RWPE1 (cell line): ENCODE measurements at regions not wholly inside any gene's neighbourhood (a gene's known extent, or its start where the extent isn't known, plus 50 kb on each side); places are given as distances from the start of the nearest gene placed in this dataset.

Experiments
- CTCF ChIA-PET: fragments of 350-600 bp; sonication (Branson Sonifier 250); formaldehyde crosslinking; extraction: SDS; loops from one replicate; lab custom pipeline; 2021; lab: Yijun Ruan, JAX
- POLR2A ChIA-PET: fragments of 400-600 bp; formaldehyde crosslinking; extraction: SDS; loops from one replicate; lab custom pipeline; 2020; ENCODE audit warnings: antibody characterized with exemption; ENCODE audit not compliant: low non-redundant PET; lab: Yijun Ruan, JAX
- DNase-seq: peaks from one replicate; pipeline ENCODE4 v3.0.0; 2012; ENCODE audit warnings: low spot score
- H3K27ac ChIP-seq: fragments of 450-650 bp; 2 replicates; pipeline ENCODE4 v1.5.1; 2017
- CTCF ChIP-seq: fragments of 450-650 bp; conservative IDR thresholded peaks from 2 replicates; pipeline ENCODE4 v1.5.1; 2017; ENCODE audit warnings: low read depth, mild to moderate bottlenecking

GRCh38 chrX:144253356-144253755, 369.5 kb downstream of the UBE2NL start:
- no peak overlapping the region for H3K27ac ChIP-seq
- POLR2A ChIA-PET: no interaction called here
- DNase-seq: no peak
- TF ChIP-seq CTCF: no peak
- CTCF ChIA-PET: no interaction called here

GRCh38 chrX:144259054-144259453, 375.2 kb downstream of the UBE2NL start:
- no peak overlapping the region for H3K27ac ChIP-seq

GRCh38 chrX:144265641-144266040, 381.8 kb downstream of the UBE2NL start:
- DNase-seq: no peak
- no peak for TF ChIP-seq CTCF
- CTCF ChIA-PET: no interaction called here
- no peak overlapping the region for H3K27ac ChIP-seq
- POLR2A ChIA-PET: no interaction called here

More at GRCh38 chrX:144259054-144259453, 375.2 kb downstream of the UBE2NL start:
- ChIA-PET POLR2A (no interaction called here), CTCF (no interaction called here)
- no peak for TF ChIP-seq CTCF
- DNase-seq: no peak

GRCh38 chrX:144275367-144275766, 391.5 kb downstream of the UBE2NL start:
- no peak for DNase-seq
- POLR2A ChIA-PET: no interaction called here
- CTCF ChIA-PET: no interaction called here
- no peak for TF ChIP-seq CTCF
- H3K27ac ChIP-seq: no peak overlapping the region

- DNase-seq: no peak
- no peak for TF ChIP-seq CTCF
- H3K27ac ChIP-seq: no peak overlapping the region
- CTCF ChIA-PET: no interaction called here
- POLR2A ChIA-PET: no interaction called here
Observed at GRCh38 chrX:144275843-144276242, 392.0 kb downstream of the UBE2NL start.

- H3K27ac ChIP-seq: no peak overlapping the region
- no peak for DNase-seq
- TF ChIP-seq CTCF: no peak
- ChIA-PET CTCF (interaction anchor here (0.6 to 0.7 kb wide), 2 partner anchors 10 to 419 kb away, joined by 3 to 5 read pairs; no protein-coding TSS in a partner anchor), POLR2A (no interaction called here)
Observed at GRCh38 chrX:144293229-144293628, 409.4 kb downstream of the UBE2NL start.

GRCh38 chrX:144295921-144296320, 412.1 kb downstream of the UBE2NL start:
- CTCF ChIA-PET: no interaction called here
- DNase-seq: no peak
- POLR2A ChIA-PET: no interaction called here
- TF ChIP-seq CTCF: no peak
- H3K27ac ChIP-seq: no peak overlapping the region
